ENCODE measurements at regions not wholly inside any gene's neighbourhood (a gene's known extent, or its start where the extent isn't known, plus 50 kb on each side); places are given as distances from the start of the nearest gene placed in this dataset.

- Mint-ChIP-seq H3K27ac (peak overlapping the region in 5 of 7 donors; percentile 40 to 86 (median 68)), H3K27me3 (ENCODE audit: low read depth in 3 of 3) (peaks cover 0 to 2% (median 0%) of the 10 kb centered on the region in 3 donors), H3K9me3 (peaks cover 0 to 12% (median 5%) of the 10 kb centered on the region in 7 donors), H3K36me3 (no peaks in the 10 kb centered on the region), H3K4me3 (peak overlapping the region in 1 of 2 donors; percentile 67), H3K4me1 (peaks cover 25% of the 10 kb centered on the region)
- TF ChIP-seq, protein P1, sequence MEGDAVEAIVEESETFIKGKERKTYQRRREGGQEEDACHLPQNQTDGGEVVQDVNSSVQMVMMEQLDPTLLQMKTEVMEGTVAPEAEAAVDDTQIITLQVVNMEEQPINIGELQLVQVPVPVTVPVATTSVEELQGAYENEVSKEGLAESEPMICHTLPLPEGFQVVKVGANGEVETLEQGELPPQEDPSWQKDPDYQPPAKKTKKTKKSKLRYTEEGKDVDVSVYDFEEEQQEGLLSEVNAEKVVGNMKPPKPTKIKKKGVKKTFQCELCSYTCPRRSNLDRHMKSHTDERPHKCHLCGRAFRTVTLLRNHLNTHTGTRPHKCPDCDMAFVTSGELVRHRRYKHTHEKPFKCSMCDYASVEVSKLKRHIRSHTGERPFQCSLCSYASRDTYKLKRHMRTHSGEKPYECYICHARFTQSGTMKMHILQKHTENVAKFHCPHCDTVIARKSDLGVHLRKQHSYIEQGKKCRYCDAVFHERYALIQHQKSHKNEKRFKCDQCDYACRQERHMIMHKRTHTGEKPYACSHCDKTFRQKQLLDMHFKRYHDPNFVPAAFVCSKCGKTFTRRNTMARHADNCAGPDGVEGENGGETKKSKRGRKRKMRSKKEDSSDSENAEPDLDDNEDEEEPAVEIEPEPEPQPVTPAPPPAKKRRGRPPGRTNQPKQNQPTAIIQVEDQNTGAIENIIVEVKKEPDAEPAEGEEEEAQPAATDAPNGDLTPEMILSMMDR (IDR thresholded peaks at IDR 0.05), result no peak
- H3K9me3 ChIP-seq (replicated peaks in 1 of 2; ENCODE audit: control insufficient read depth in 1 of 2, insufficient read depth in 1 of 2, low read length in 2 of 2), result peaks cover 0 to 4% of the 10 kb centered on the region in 2 donors
- intact Hi-C loops (cut with micrococcal nuclease), result no loop called here
- WGBS (ENCODE audit: insufficient coverage), result 0% methylated on average over 3 of the region's 3 CpGs
- H2AFZ ChIP-seq (ENCODE audit: insufficient read depth, low read depth, low read length, poor library complexity, severe bottlenecking), result peak overlapping the region; percentile 6
- H3K4me2 ChIP-seq (replicated peaks; ENCODE audit: extremely low read depth, low read length, poor library complexity, severe bottlenecking), result peak overlapping the region; percentile 19
- no peak overlapping the region for H3K27ac ChIP-seq (ENCODE audit: low read depth in 1 of 2, low read length in 2 of 2)
- H3K9ac ChIP-seq (ENCODE audit: insufficient read depth, low read length, poor library complexity, severe bottlenecking), result no peak overlapping the region
- no peaks in the 10 kb centered on the region for H4K20me1 ChIP-seq (ENCODE audit: insufficient read depth, low read length)
- H3K4me1 ChIP-seq (ENCODE audit: control insufficient read depth in 1 of 2, insufficient read depth in 2 of 2, low read length in 2 of 2), result peaks cover 16 to 22% of the 10 kb centered on the region in 2 donors
- H3K36me3 ChIP-seq (replicated peaks in 1 of 2; ENCODE audit: control insufficient read depth in 1 of 2, insufficient read depth in 2 of 2, low read length in 2 of 2), result no peaks in the 10 kb centered on the region
- no peak overlapping the region for H3K4me3 ChIP-seq (replicated peaks in 1 of 3; ENCODE audit: low read depth in 2 of 3, low read length in 3 of 3)
- H3K79me2 ChIP-seq (ENCODE audit: insufficient read depth, low read length), result no peaks in the 10 kb centered on the region
- H3K27me3 ChIP-seq (ENCODE audit: control insufficient read depth in 2 of 2, insufficient read depth in 2 of 2, low read length in 2 of 2), result no peaks in the 10 kb centered on the region
- peak; percentile 18 to 68 (median 41) for DNase-seq
These were observed 1017.2 kb downstream of the PCDH7 start for GRCh38 chr4:31737419-31737818.

GRCh38 chr4:31741326-31741725, 1021.2 kb downstream of the PCDH7 start:
- Histone ChIP-seq H2AFZ (ENCODE audit: insufficient read depth, low read depth, low read length, poor library complexity, severe bottlenecking) (no peak overlapping the region), H3K27me3 (ENCODE audit: control insufficient read depth in 2 of 2, insufficient read depth in 2 of 2, low read length in 2 of 2) (no peaks in the 10 kb centered on the region), H3K27ac (ENCODE audit: low read depth in 1 of 2, low read length in 2 of 2) (no peak overlapping the region), H3K9ac (ENCODE audit: insufficient read depth, low read length, poor library complexity, severe bottlenecking) (no peak overlapping the region), H3K4me1 (ENCODE audit: control insufficient read depth in 1 of 2, insufficient read depth in 2 of 2, low read length in 2 of 2) (peaks cover 16 to 22% of the 10 kb centered on the region in 2 donors), H3K4me2 (replicated peaks; ENCODE audit: extremely low read depth, low read length, poor library complexity, severe bottlenecking) (no peak overlapping the region), H3K36me3 (replicated peaks in 1 of 2; ENCODE audit: control insufficient read depth in 1 of 2, insufficient read depth in 2 of 2, low read length in 2 of 2) (no peaks in the 10 kb centered on the region), H3K4me3 (replicated peaks in 1 of 3; ENCODE audit: low read depth in 2 of 3, low read length in 3 of 3) (no peak overlapping the region), H4K20me1 (ENCODE audit: insufficient read depth, low read length) (no peaks in the 10 kb centered on the region), H3K9me3 (replicated peaks in 1 of 2; ENCODE audit: control insufficient read depth in 1 of 2, insufficient read depth in 1 of 2, low read length in 2 of 2) (no peaks in the 10 kb centered on the region), H3K79me2 (ENCODE audit: insufficient read depth, low read length) (no peaks in the 10 kb centered on the region)
- Mint-ChIP-seq H3K27ac (no peak overlapping the region), H3K9me3 (peaks cover 0 to 4% (median 0%) of the 10 kb centered on the region in 7 donors), H3K4me1 (peaks cover 25% of the 10 kb centered on the region), H3K36me3 (no peaks in the 10 kb centered on the region), H3K4me3 (no peak overlapping the region), H3K27me3 (ENCODE audit: low read depth in 3 of 3) (no peaks in the 10 kb centered on the region)
- peak in 1 of 3 donors; percentile 25 for DNase-seq
- intact Hi-C loops (cut with micrococcal nuclease), result no loop called here
- TF ChIP-seq, protein P1 (IDR thresholded peaks at IDR 0.05), result no peak
